NCI-H69 (cell line): ENCODE measurements at regions not wholly inside any gene's neighbourhood (a gene's known extent, or its start where the extent isn't known, plus 50 kb on each side); places are given as distances from the start of the nearest gene placed in this dataset.

Source experiments
- DNase-seq: peaks from one replicate; lab custom pipeline; 2025; lab: John Stamatoyannopoulos, UW

DNA sequence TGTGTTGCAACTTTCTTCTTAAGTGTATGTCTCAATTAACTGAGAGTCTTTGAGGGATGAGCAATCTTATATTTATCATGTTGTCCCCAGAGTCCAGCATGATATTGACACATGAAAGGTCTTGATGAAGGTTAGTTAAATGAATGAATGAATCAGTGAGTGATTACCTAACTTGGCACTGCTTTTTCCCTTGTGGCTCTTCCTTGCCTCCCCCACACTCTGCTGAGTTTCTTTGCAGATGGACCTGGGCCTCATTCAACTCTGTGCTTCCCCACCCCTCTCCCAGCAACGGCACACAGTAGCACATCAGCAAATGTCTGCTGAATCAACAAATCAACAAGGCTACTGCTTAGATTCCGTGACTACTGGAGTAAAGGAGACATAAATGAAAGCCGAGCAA lies 235.1 kb upstream of the CXCL12 start:
- DNase-seq, result no peak

DNA sequence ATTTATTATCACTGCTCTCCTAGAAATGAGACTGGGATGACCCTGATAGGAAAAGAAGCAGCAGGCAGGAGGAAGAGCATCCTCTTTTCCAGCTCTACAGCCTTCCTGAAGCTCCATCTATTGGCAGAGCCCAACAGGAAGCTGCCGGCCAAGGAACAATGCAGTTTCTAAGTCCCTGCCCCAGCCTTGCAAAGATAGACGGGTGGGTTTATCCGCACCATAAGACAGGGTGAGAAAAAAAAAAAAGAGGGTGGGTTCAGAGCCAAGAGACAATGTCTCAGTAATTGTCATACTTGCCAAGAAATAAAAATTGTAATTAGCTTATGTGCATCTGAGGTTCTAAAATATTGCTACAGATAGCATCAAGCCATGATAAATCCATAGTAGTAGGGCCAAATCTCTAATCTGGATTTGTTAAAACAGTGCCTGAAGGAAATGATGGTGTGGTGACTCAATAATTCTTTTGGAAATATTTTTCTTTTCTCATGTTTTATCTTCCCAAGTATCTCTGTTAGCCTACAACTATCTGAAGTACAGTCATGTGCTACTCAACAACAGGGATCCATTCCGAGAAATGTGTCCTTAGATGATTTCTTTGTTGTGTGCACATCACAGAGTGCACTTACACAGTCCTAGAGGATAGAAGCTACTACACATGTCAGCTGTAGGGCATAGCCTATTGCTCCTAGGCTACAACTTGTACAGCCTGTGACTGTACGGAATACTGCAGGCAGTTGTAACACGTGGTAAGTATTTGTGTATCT lies 242.9 kb upstream of the CXCL12 start:
- no peak for DNase-seq

DNA sequence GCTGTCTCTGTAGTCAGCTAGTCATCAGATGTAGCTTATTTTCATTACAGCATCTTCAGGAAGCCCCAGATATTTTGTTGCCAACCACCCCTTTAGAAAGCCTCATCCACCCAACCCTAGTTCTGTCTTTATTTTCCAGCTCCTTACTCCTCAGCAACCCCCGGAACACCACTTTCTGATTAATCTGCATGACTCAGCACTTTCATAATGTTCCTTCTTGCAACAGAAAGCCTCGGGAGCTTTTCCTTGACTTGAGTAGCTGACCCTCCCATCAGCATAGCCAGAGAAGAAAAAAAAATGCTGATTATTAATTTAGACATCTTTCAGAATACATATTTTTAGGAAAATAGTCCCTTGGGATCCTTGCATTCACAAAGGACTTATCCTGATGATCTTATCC lies 244.0 kb upstream of the CXCL12 start:
- DNase-seq, result no peak

DNA sequence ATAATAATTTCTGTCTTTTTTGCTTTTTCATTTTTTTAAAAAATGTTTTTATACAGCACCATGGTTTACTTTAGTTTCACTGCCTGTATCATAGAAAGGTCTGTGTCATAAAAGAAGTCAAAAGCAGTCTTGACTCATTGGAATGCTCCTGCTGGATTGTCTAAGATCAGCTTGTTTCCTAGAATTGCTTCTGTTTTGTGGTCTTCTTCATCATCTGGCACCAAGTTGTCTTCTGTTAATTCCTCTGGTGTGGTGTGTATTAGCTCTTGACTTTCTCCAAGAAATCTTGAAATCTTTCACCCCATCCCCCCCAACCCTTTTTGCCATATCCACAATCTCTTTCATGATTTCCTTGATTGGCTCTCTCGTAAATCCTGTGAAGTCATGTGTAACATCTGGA lies 250.3 kb upstream of the CXCL12 start:
- no peak for DNase-seq

DNA sequence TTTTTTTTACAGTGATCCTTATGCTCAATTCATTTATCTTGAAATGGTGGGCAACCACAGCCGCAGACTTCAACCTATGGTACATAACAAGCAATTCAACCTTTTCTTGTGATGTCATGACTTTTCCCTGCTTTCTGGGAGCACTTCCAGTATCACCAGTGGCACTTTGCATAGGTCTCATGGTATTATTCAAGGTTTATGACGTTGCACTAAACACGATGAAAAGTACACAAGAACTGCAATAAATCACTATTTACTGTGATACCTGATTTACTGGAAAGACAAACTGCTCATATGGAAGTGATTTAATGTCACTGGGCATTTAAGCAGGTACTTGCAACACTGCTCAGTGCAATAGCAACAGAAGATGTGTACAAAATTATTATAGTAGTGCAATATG lies 251.7 kb upstream of the CXCL12 start:
- no peak for DNase-seq

DNA sequence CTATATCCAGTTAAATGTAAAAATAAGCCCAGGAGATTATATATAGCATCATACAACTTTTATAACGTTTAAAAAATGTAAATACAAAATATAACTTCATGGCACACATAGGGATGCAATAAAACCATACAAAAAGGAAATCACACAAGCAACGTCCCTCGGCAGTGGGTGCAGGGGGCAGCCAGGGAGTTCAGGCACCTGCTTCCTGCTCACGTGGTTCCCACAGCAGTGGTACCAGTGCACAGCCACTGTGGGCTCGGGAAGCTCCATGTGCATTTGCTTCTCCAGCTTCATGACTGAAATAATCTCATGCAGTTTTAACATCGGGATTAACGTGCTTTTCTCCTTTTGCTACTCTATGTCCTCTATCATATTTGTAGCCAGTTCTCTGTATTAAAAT lies 255.5 kb upstream of the CXCL12 start:
- no peak for DNase-seq

DNA sequence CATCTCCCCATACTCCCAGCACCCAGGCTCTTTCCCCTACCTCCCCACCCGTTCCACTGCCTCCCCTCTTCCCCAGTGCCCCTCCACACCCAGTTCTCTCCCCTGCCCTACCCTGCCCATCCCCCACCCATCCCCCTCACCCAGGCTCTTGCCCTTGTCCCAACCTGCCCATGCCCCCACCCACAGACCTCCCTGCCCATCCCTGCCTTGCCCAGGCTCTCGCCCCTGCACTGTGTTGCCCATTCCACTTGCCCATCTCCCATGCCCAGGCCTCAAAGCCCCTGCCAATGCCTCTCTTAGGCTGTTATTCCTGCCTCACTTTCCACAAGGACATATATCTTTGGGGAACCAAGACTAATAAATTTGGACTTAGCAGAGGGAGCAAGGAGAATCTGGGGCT lies 262.6 kb upstream of the CXCL12 start:
- DNase-seq, result no peak

DNA sequence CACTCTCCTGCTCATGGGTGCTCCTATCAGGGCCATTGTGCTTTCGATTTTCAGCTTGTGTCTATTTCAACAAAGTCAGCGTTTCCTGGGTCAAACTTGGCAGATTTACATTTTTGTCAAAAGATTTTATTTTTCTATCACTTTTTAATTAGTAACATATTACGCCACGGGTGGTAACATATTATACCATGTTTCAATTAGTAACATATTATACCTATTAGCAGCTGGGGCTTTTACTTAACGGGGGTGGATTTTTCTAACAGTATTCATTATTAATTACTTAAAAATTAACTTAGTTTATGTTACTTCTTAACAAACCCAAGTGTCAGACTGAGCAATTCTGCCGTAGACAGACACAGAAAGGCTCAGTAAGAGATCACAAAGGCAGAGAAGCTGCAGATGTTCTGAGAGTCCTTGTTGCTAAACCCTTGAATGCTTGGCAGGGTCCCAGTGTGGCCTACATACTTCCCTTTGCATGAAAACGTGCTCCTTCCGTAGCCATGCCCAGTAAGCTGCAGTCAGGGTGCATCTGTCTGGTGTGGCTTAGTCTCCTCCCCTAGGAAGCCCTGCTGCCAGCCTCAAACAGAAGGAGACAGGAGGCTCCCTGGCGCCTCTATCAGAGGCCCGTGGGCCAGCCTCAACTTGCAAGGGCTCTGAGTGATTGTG lies 263.1 kb upstream of the CXCL12 start:
- no peak for DNase-seq

DNA sequence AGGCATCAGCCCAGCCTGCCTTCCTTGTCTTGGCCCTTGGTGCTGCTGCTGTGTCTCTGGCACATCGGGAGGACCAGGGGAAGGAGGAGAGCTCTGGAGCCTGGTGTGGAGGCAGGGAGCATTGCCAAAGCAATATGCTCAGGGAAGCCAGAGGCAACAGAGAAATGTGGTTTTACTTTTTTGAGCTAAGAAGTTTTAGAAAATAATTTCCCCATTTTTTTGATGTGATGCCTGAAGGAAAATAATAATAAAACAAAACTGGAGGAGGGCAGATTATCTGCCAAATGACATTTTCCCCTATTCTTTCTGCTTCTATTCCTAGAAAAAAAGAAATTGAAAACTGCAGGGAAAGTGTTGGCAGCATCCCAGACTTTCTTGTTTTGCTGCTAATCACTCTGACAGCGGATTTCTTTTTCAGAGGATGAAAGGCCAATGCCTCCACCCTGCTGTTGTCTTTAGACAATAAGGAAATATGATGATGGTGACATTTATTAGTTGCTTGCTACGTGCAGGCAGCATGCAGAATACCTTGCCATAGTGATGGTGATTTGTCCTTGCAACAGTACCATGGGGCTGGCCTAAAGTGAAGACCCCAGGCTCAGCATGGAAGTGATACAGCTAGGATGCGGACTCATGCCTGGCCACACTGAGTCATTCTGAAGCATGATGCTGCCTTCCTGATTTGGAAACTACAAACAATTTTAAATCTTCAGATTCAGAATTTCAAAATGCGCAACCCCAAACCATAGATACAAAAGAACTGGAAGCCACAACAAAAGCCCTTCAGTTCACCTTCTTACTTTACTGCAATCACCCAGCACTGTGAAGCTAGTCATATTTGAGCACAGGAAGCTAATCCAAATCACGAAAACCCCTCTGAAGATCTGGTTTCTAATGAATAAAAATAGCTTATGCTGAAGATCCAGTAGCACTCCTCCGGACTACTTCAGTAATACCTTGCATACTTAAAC lies 260.2 kb upstream of the TMEM72 start:
- DNase-seq, result no peak

DNA sequence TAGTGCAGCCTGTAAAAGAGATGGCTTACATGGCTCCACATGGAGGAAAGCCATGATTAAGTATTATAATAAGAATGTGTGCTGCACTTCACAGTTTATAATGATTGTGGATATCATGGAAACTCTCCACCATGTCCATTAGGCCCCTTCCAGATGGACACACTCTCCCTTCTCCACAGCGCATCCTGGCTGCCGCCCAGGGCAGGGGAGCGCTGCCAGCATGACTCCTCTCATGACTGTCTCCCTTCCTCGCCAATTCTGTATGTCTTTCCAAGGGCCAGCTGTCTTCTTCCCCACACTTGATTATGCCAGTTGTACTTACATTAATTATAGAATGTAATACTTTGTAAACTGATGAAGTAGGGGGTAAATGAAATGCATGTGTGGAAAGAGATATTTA lies 259.3 kb upstream of the TMEM72 start:
- no peak for DNase-seq

DNA sequence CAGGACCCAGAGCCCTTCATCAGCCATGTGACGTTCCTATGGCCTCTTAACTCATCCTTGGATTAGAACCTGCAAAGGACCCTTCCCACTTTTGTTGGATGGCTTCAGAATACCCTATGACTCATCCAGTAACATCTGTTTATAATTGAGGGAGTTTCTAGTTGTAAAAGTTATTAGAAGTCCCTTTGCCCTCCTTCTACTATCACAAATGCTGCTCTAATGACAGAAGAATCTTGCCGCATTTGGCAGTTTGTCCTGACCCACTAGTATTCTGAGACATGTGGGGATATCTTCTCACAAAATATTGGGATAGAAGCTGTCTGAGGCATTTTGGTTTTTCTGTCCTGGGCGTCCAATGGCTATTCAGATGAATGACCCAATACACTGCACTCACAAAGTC lies 251.8 kb upstream of the TMEM72 start:
- DNase-seq, result no peak

DNA sequence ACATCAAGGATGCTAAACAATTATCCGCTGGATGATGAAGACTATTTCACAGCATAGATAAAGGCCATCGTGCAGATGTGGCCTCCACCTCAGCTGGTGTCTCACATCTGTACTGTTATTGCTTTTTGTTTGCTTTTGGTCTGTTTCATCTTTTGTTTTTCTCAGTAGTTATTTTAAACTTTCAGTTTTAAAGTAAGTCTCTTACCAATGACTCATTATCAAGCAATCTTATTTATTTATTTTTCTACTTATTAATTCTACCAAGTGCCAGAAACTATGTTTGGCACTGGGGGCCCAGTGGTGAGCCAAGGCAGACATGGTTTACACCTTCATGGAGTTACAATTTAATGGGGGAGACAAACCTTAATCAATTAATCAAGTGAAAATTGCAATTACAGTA lies 250.9 kb upstream of the TMEM72 start:
- DNase-seq, result no peak

DNA sequence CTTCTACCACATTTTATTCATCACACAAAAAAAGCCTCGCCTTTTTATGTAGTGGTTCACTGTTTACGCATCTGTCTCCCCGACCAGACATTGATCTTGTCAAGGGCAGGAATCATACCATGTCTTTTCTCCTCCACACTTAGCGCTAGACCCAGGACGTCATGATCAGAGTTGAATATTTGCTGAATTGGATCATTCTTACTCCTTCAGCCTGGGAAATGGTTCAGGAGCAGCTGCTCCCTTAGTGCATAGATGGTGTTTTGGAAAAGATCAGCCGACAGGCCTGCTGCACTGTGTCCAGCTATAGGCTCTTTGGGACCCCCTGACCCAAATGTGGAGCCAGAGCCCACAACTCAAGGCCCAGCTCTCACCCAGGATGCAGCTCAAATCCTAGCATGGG lies 249.1 kb upstream of the TMEM72 start:
- DNase-seq, result no peak

DNA sequence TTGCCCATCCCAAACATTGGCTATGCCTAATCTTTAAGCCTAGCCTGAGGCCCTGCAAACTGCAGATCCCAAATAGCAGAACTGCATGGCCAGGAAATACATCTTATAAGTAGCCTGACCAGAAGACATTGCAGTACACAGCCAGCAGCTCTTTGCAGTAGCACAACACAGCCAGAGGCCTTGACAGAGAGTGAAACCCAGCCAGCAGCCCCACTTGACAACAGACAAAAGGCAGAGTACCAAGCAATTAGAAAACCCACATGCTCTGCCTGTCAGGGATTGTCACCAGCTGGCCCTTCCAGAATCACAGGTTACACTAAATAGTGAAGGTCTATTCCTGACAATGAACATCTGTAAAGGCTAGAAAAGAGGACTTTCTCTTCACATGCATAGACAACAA lies 242.8 kb upstream of the TMEM72 start:
- DNase-seq, result no peak

DNA sequence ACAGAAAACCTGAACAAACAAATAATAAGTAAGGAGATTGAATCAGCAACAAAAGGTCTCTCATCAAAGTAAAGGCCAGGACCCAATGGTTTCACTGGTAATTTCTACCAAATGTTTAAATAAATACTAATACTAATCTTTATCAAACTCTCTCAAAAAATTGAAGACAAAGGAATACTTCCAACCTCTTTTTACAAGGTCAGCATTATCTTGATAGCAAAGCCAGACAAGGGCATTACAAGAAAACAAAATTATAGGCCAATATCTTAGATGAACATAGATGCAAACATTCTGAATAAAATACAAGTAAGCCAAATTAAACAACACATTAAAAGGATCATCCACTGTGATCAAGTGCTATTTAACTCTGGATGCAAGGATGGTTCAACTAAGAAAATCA lies 239.8 kb upstream of the TMEM72 start:
- DNase-seq, result no peak

DNA sequence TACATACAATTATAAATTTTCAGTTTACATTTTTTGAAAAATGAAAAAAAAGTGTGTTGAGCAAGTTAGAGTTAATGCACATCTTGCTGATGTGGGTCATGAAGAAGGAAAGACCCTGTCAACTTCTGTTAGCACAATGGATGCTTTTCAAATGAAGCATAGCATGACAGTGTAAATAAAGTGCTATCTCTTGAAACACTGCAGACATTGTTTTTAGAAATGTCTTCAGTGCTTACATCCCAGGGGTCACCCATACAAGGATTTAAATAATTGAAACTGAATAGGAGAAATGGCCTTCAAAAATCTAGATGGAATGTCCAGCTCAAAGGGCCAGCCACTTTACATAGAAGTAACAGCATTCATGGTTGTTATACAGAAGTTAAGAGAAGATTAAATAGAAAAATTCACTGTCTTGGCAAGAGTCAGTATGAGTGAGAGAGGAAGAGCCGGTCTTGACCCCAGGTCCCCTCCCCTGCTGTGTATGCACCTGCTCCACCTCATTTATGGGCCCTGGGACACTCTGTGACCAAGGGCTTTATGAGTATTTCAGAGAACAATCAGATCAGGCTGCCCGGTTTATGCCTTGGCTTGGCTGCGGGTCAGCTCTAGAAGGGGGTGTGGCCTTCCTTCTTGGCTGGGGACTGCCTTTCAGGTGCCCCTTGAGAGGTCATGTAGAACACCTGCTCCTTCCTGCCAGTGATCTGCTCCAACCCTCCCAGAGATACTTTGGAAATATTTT lies 237.7 kb upstream of the TMEM72 start:
- DNase-seq, result no peak

DNA sequence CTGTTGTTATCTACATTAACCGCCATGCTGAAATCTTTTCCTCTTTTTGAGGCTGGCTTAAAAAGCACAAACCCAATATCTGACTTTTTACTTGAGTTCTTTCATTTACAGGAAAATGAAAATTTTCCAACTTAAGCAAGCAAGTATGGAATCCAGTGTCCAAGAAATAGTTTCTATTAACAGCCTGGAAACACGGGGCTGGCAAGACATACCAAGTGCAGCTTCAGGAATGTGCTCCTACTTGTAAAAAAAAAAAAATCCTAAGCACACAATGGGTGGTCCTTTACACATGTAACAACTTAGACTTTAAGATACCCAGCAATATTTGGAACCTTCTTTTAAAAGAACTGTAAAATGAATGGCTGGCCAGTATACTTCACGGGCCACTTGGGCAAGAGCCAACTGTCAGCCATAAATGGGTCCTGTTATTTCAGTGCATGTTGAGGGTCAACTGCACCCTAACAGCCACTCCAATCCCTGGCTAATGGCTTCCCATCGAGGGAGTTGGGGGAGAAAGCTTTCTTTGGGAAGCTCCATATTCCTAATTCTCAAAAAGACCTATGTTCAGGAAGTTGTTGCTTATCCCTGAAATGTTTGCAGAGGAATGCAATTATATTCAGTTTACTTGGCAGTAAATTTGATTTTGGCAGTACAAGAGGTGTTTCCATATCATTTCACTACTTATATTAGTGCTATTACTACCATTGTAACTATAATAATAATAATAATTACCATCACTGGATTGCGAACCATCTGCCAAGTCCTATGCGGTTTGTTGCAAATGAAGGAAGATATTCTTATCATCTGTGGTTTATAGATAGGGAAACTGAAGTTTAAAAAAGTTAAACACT lies 236.4 kb upstream of the TMEM72 start:
- no peak for DNase-seq

DNA sequence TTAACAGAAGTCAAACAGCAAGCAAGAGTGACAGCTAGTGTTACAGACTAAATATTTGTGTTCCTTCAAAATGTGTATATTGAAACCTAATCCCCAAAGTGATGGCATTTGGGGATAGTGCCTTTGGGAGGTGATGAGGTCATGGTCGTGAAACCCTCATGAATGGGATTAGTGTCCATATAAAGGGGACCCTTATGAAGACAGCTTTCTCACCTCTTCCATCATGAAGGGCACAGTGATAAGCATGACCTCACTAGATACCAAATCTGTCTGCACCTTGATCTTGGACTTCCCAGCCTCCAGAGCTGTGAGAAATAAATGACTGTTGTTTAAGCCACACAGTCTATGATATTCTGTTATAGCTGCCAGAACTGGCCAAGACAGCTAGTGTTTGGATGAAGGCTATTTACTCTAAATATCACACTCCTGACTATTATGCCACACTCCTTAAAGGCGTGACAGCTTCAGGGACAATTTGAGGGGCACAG lies 235.7 kb upstream of the TMEM72 start:
- DNase-seq, result no peak

DNA sequence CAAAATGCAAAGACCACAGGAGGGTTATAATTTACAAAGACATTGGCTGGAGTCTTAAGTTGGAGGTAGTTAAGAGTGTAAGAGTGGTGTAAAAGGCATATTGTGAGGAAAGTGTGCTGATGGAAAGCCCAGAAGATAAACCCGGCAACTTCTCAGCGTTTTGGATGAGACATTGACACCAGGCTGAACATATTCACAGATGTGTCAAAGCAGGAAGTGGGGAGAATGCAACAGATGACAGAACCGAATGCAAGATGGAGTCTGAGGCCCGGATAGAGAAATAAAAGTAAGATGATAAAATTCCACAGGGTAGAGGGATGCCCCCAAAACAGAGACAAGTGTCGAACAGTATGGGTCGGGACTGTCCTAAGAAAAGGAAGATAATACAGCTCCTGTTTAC lies 230.4 kb upstream of the TMEM72 start:
- no peak for DNase-seq

DNA sequence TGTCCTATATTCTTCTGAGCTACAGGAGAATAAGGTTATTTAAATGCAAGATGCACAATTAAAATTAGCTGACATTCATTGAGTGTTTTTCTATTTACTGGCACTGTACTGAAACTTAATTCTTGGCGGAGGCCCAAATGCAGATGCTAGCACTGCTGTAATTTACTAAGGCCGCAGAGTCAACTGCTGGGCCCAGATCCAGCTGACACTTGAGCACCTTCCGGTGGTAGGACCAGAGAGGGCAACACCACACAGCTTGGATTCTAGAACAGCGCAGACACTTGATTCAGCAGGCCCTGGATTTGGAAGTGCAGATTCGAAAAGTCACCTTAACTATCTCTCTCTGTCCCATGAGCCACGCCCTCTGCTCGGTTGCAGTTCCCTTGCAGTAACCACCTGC lies 228.6 kb upstream of the TMEM72 start:
- DNase-seq, result no peak

DNA sequence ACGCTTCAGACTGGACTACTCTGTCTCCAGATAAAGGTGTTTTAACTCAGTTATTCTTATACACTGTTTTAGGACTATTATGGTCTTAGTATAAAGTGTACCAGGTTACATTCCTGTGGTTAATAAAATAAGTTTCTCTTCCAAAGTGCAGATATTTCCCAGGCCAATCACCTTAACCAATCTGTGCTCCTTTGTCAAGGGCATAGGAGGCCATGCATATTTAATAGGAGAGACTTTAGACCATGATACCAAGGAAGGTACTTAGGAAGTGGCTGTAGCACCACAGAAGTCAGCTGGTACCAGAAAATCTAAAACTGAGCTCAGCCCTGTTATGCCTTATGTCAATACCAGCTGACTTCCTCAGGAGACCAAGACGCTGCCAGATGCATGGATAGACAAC lies 226.5 kb upstream of the TMEM72 start:
- no peak for DNase-seq
